Suprapubic skin (tissue), 4 donors: ENCODE measurements at regions not wholly inside any gene's neighbourhood (a gene's known extent, or its start where the extent isn't known, plus 50 kb on each side); places are given as distances from the start of the nearest gene placed in this dataset.

Experiments
- DNase-seq, 2 donors: peaks; one replicate each; pipeline ENCODE4 v3.0.0-alpha.2; 2019; ENCODE audit warnings: low spot score in 2 of 2
- H3K27ac ChIP-seq: fragments of 200-600 bp; sonication (generic); one replicate; pipeline ENCODE4 v1.5.1; 2019
- H3K27me3 ChIP-seq: fragments of 200-600 bp; sonication (generic); one replicate; pipeline ENCODE4 v1.5.1; 2019
- H3K36me3 ChIP-seq: fragments of 200-600 bp; sonication (generic); one replicate; pipeline ENCODE4 v1.5.1; 2019
- H3K4me1 ChIP-seq: fragments of 200-600 bp; sonication (generic); one replicate; pipeline ENCODE4 v1.5.1; 2019
- H3K4me3 ChIP-seq: fragments of 200-600 bp; sonication (generic); one replicate; pipeline ENCODE4 v1.5.1; 2019; ENCODE audit warnings: mild to moderate bottlenecking
- H3K9me3 ChIP-seq: fragments of 200-600 bp; sonication (generic); one replicate; pipeline ENCODE4 v1.5.1; 2019
- CTCF ChIP-seq, 2 donors: fragments of 200-600 bp in 1 of 2; fragments of 450-650 bp in 1 of 2; sonication (generic) in 1 of 2; IDR thresholded peaks; one replicate each; pipeline ENCODE4 v1.5.1; 2016 to 2019; ENCODE audit warnings: antibody characterized with exemption in 2 of 2, mild to moderate bottlenecking in 1 of 2, moderate library complexity in 1 of 2
- EP300 ChIP-seq: sonication (generic); formaldehyde crosslinking; IDR thresholded peaks from one replicate; pipeline ENCODE4 v1.6.1; 2017; ENCODE audit warnings: antibody characterized with exemption
- POLR2A ChIP-seq, 2 donors: fragments of 450-650 bp; IDR thresholded peaks; one replicate each; pipeline ENCODE4 v1.6.1; 2017; ENCODE audit warnings: antibody characterized with exemption in 2 of 2, mild to moderate bottlenecking in 2 of 2, moderate library complexity in 2 of 2
- POLR2AphosphoS5 ChIP-seq, 3 donors: sonication (generic); formaldehyde crosslinking; IDR thresholded peaks; one replicate each; pipeline ENCODE4 v1.6.1; 2017; ENCODE audit warnings: antibody characterized with exemption in 3 of 3
- WGBS: methylation state at CpG from one replicate; pipeline ENCODE4 v1.1.5; 2018; 5-methylcytosine and 5-hydroxymethylcytosine counted together

GRCh38 chr11:32232516-32232915 is 141.6 kb downstream of the RCN1 start:
- peaks cover 5% of the 10 kb centered on the region for H3K27me3 ChIP-seq
- WGBS = 75% methylated on average over 4 of the region's 4 CpGs
- H3K4me1 ChIP-seq = no peaks in the 10 kb centered on the region
- H3K27ac ChIP-seq = no peak overlapping the region
- TF ChIP-seq POLR2A (IDR thresholded peaks at IDR 0.05) (no peak), POLR2AphosphoS5 (IDR thresholded peaks at IDR 0.05) (no peak), CTCF (IDR thresholded peaks at IDR 0.05) (no peak), EP300 (no peak)
- no peaks in the 10 kb centered on the region for H3K36me3 ChIP-seq
- no peak for DNase-seq
- no peaks in the 10 kb centered on the region for H3K9me3 ChIP-seq
- no peak overlapping the region for H3K4me3 ChIP-seq

- WGBS = 79% methylated on average over 4 of the region's 4 CpGs
- TF ChIP-seq CTCF (IDR thresholded peaks at IDR 0.05) (no peak), POLR2AphosphoS5 (IDR thresholded peaks at IDR 0.05) (no peak), EP300 (no peak), POLR2A (IDR thresholded peaks at IDR 0.05) (no peak)
- H3K36me3 ChIP-seq = no peaks in the 10 kb centered on the region
- no peak overlapping the region for H3K27ac ChIP-seq
- peaks cover 5% of the 10 kb centered on the region for H3K27me3 ChIP-seq
- DNase-seq = no peak
- H3K4me3 ChIP-seq = no peak overlapping the region
- H3K4me1 ChIP-seq = no peaks in the 10 kb centered on the region
- H3K9me3 ChIP-seq = no peaks in the 10 kb centered on the region
Measured at GRCh38 chr11:32233276-32233675, 142.4 kb downstream of the RCN1 start.

- no peaks in the 10 kb centered on the region for H3K36me3 ChIP-seq
- no peaks in the 10 kb centered on the region for H3K9me3 ChIP-seq
- no peaks in the 10 kb centered on the region for H3K4me1 ChIP-seq
- no peak overlapping the region for H3K27ac ChIP-seq
- whole genome bisulfite sequencing = 0% methylated on average over 2 of the region's 2 CpGs
- DNase-seq = no peak
- H3K27me3 ChIP-seq = peaks cover 5% of the 10 kb centered on the region
- no peak overlapping the region for H3K4me3 ChIP-seq
- TF ChIP-seq CTCF (IDR thresholded peaks at IDR 0.05) (no peak), POLR2A (IDR thresholded peaks at IDR 0.05) (no peak), POLR2AphosphoS5 (IDR thresholded peaks at IDR 0.05) (no peak)
Measured at GRCh38 chr11:32233928-32234327, 143.1 kb downstream of the RCN1 start.

- no peaks in the 10 kb centered on the region for H3K36me3 ChIP-seq
- H3K9me3 ChIP-seq = no peaks in the 10 kb centered on the region
- H3K4me3 ChIP-seq = no peak overlapping the region
- DNase-seq = no peak
- TF ChIP-seq CTCF (IDR thresholded peaks at IDR 0.05) (no peak), POLR2AphosphoS5 (IDR thresholded peaks at IDR 0.05) (no peak), POLR2A (IDR thresholded peaks at IDR 0.05) (no peak), EP300 (no peak)
- no peaks in the 10 kb centered on the region for H3K27me3 ChIP-seq
- H3K27ac ChIP-seq = no peak overlapping the region
- no peaks in the 10 kb centered on the region for H3K4me1 ChIP-seq
Measured at GRCh38 chr11:32244453-32244852, 153.6 kb downstream of the RCN1 start.

- H3K4me1 ChIP-seq = no peaks in the 10 kb centered on the region
- no peak overlapping the region for H3K27ac ChIP-seq
- WGBS = 75% methylated on average over 3 of the region's 3 CpGs
- no peaks in the 10 kb centered on the region for H3K27me3 ChIP-seq
- no peaks in the 10 kb centered on the region for H3K9me3 ChIP-seq
- no peak for TF ChIP-seq POLR2AphosphoS5 (IDR thresholded peaks at IDR 0.05)
- no peak overlapping the region for H3K4me3 ChIP-seq
- DNase-seq = no peak
- H3K36me3 ChIP-seq = no peaks in the 10 kb centered on the region
Measured at GRCh38 chr11:32253706-32254105, 162.8 kb downstream of the RCN1 start.

- WGBS = 29% methylated on average over 8 of the region's 8 CpGs
- no peak for DNase-seq
- Histone ChIP-seq H3K36me3 (no peaks in the 10 kb centered on the region), H3K9me3 (no peaks in the 10 kb centered on the region), H3K4me1 (no peaks in the 10 kb centered on the region), H3K4me3 (no peak overlapping the region), H3K27me3 (no peaks in the 10 kb centered on the region), H3K27ac (no peak overlapping the region)
- TF ChIP-seq CTCF (IDR thresholded peaks at IDR 0.05) = no peak
- no peak for TF ChIP-seq POLR2A (IDR thresholded peaks at IDR 0.05)
- TF ChIP-seq POLR2AphosphoS5 (IDR thresholded peaks at IDR 0.05) = no peak
- no peak for TF ChIP-seq EP300
Measured at GRCh38 chr11:32255841-32256240, 165.0 kb downstream of the RCN1 start.
